ENCODE measurements at regions not wholly inside any gene's neighbourhood (a gene's known extent, or its start where the extent isn't known, plus 50 kb on each side); places are given as distances from the start of the nearest gene placed in this dataset.

DNA sequence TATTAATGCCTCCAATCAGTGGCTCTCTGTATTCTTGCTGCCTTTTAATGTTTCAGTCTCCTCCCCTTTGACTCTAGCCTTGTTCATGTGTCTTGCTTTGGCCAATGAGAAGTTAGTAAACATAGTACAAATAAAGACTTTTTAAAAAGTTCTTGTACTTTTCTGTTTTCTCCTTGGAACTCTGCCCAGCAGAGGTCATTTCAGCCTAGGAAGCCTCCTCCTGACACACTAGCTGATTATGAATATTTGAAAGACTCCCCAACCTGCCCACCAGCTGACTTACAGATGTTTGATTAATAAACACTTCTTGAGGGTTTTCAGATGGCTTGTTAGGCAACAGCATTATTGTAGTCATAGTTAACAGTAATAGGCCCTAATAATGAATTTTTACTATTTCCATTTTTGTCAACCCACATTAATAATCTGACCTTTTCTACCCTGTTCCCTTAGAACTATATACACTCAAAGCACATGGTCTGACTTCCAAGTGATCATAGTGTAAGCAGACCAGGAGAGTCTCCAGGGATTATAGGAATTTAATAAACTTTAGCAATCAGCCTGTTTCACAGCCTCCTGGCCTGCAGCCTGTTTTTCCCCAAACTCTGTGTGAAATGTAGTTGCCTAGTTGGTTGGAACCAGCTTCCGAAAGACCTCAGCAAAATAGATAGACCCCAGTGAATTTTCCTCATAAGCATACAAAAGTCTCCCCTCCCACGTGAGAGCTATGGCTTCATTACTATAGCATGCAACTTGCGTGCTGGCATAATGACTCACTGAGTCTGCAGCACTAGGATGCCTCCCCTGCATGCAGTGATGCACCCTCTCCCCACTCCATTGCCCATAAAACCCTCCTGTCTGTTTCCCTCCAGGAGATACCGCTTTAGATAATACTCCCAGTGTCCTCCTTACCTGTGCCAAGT is 670.7 kb upstream of the ZNF804A start:
- H3K36me3 ChIP-seq = no peaks in the 10 kb centered on the region
- ATAC-seq (ENCODE audit: low FRiP score in 2 of 2) (peak in 1 of 2 donors; percentile 10), DNase-seq (no peak)
- no peak overlapping the region for H3K27ac ChIP-seq
- H3K4me1 ChIP-seq = no peaks in the 10 kb centered on the region
- H3K9me3 ChIP-seq = no peaks in the 10 kb centered on the region
- no peak overlapping the region for H3K4me3 ChIP-seq
- TF ChIP-seq POLR2A (IDR thresholded peaks at IDR 0.05) (no peak), CTCF (IDR thresholded peaks at IDR 0.05) (no peak), POLR2AphosphoS5 (IDR thresholded peaks at IDR 0.05) (no peak), EP300 (IDR thresholded peaks at IDR 0.05) (no peak)
- no peaks in the 10 kb centered on the region for H3K27me3 ChIP-seq
- 66 to 75% methylated on average over 4 of the region's 4 CpGs for WGBS, 2 donors

DNA sequence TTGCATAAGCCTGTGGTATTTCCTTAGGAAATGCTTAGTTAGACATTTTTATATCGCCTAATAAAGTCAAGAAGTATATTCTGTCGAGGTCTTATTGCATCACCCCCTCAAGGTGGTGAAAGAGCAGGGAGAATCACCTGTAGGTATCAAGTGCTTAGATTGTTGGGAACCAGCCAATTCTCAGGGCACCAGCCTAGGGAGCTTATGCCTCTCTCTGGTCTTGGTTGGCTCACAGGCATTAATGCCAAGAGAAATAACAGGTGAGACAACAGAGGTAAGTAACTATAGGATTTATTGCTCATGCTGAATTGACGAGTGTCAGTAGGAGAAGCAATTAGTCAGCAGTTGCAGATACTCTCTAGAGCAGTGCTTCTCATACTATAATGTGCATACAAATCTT is 663.3 kb upstream of the ZNF804A start:
- no peaks in the 10 kb centered on the region for H3K36me3 ChIP-seq
- WGBS, 2 donors = 63 to 71% methylated on average over 3 of the region's 3 CpGs
- H3K27me3 ChIP-seq = no peaks in the 10 kb centered on the region
- DNase-seq (no peak), ATAC-seq (ENCODE audit: low FRiP score in 2 of 2) (no peak)
- no peaks in the 10 kb centered on the region for H3K4me1 ChIP-seq
- H3K9me3 ChIP-seq = peaks cover 0 to 6% (median 0%) of the 10 kb centered on the region in 4 donors
- TF ChIP-seq POLR2A (IDR thresholded peaks at IDR 0.05) (no peak), POLR2AphosphoS5 (IDR thresholded peaks at IDR 0.05) (no peak), EP300 (IDR thresholded peaks at IDR 0.05) (no peak), CTCF (IDR thresholded peaks at IDR 0.05) (no peak)
- H3K4me3 ChIP-seq = no peak overlapping the region
- H3K27ac ChIP-seq = no peak overlapping the region

- TF ChIP-seq EP300 (IDR thresholded peaks at IDR 0.05) = no peak
- no peak for TF ChIP-seq POLR2AphosphoS5 (IDR thresholded peaks at IDR 0.05)
- TF ChIP-seq POLR2A (IDR thresholded peaks at IDR 0.05) = no peak
- TF ChIP-seq CTCF (IDR thresholded peaks at IDR 0.05) = no peak
- 79 to 88% methylated on average over 1 to 2 of the region's 2 CpGs for WGBS, 2 donors
- Histone ChIP-seq H3K36me3 (no peaks in the 10 kb centered on the region), H3K4me3 (no peak overlapping the region), H3K4me1 (no peaks in the 10 kb centered on the region), H3K27me3 (no peaks in the 10 kb centered on the region), H3K27ac (no peak overlapping the region), H3K9me3 (peaks cover 0 to 6% (median 0%) of the 10 kb centered on the region in 4 donors)
- peak in 1 of 2 donors; percentile 46 for ATAC-seq (ENCODE audit: low FRiP score in 2 of 2)
- DNase-seq = no peak
These were observed 661.1 kb upstream of the ZNF804A start for GRCh38 chr2:183937220-183937619.

DNA sequence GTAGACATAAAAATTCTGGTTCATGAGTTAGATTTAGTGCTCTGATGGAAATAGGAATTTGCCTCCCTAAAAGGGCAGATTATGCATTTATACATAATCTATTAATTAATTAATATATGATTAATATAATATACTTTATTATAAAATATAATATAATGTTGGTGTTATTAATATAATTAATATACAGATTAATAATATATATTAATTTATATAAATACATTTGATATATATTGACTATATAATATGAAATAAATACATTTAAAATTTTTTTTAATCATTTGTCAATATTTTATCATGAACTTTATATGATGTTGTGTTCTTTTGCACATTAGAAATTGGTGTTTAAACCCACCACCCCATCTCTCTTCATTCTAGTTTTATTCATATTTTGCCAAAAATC is 652.1 kb upstream of the ZNF804A start:
- TF ChIP-seq POLR2AphosphoS5 (IDR thresholded peaks at IDR 0.05) (no peak), CTCF (IDR thresholded peaks at IDR 0.05) (no peak), POLR2A (IDR thresholded peaks at IDR 0.05) (no peak), EP300 (IDR thresholded peaks at IDR 0.05) (no peak)
- Histone ChIP-seq H3K27me3 (no peaks in the 10 kb centered on the region), H3K27ac (no peak overlapping the region), H3K36me3 (no peaks in the 10 kb centered on the region), H3K4me1 (no peaks in the 10 kb centered on the region), H3K9me3 (no peaks in the 10 kb centered on the region), H3K4me3 (no peak overlapping the region)
- DNase-seq = no peak
- ATAC-seq (ENCODE audit: low FRiP score in 2 of 2) = no peak

DNA sequence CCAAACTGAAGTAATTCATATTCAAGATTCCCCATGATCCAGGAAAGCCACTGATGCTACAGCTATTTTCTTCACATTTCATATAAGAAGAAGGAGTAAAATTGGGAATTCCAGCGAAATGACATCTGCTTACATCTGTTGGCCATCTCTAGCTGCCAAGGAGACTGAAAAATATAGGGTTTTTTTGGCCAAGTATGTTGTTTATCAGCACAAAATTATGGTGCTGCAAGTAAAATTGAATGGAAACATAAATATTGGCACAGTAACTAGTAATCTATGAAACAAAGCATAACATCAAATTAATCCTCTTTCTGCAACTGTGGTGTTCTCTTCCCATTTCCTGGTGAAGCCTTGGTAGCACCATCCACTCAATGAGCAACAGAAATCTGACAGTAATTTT is 649.5 kb upstream of the ZNF804A start:
- TF ChIP-seq EP300 (IDR thresholded peaks at IDR 0.05) (no peak), POLR2A (IDR thresholded peaks at IDR 0.05) (no peak), POLR2AphosphoS5 (IDR thresholded peaks at IDR 0.05) (no peak), CTCF (IDR thresholded peaks at IDR 0.05) (no peak)
- ATAC-seq (ENCODE audit: low FRiP score in 2 of 2) (no peak), DNase-seq (no peak)
- no peaks in the 10 kb centered on the region for H3K27me3 ChIP-seq
- no peak overlapping the region for H3K27ac ChIP-seq
- no peaks in the 10 kb centered on the region for H3K4me1 ChIP-seq
- WGBS, 2 donors = 35 to 52% methylated on average over 1 of the region's 1 CpG
- H3K4me3 ChIP-seq = no peak overlapping the region
- H3K36me3 ChIP-seq = no peaks in the 10 kb centered on the region
- H3K9me3 ChIP-seq = no peaks in the 10 kb centered on the region
